Natural killer cell (primary cell): ENCODE measurements at regions not wholly inside any gene's neighbourhood (a gene's known extent, or its start where the extent isn't known, plus 50 kb on each side); places are given as distances from the start of the nearest gene placed in this dataset.

Source experiments
- ATAC-seq, 3 donors: fragments of 150-1000 bp in 2 of 3; fragments of 200-7000 bp in 1 of 3; cut with Tn5 transposase; 1 replicate in 1 of 3; 2 replicates in 2 of 3; pipeline ENCODE4 v1.10.0; 2021; ENCODE audit warnings: mild to moderate bottlenecking in 2 of 3, moderate library complexity in 2 of 3
- DNase-seq, 2 donors: peaks; one replicate each; pipeline versions ENCODE4 v3.0.0 to v3.0.0-alpha.2; 2013 to 2021; ENCODE audit warnings: mixed read lengths in 1 of 2
- H3K27ac ChIP-seq: one replicate; pipeline ENCODE4 v1.5.1; 2013; ENCODE audit warnings: mild to moderate bottlenecking, low read length
- H3K27me3 ChIP-seq: one replicate; pipeline ENCODE4 v1.6.1; 2013; ENCODE audit warnings: low read length; ENCODE audit not compliant: control insufficient read depth, insufficient read depth
- H3K36me3 ChIP-seq: one replicate; pipeline ENCODE4 v1.6.1; 2013; ENCODE audit warnings: low read length; ENCODE audit not compliant: control insufficient read depth, insufficient read depth
- H3K4me1 ChIP-seq: one replicate; pipeline ENCODE4 v1.6.1; 2013; ENCODE audit warnings: low read length; ENCODE audit not compliant: control insufficient read depth, insufficient read depth
- H3K4me3 ChIP-seq: one replicate; pipeline ENCODE4 v1.5.1; 2013; ENCODE audit warnings: low read length
- H3K9me3 ChIP-seq: one replicate; pipeline ENCODE4 v1.6.1; 2013; ENCODE audit warnings: low read length; ENCODE audit not compliant: control insufficient read depth, insufficient read depth
- H3K27ac Mint-ChIP-seq, 2 donors: one replicate each; pipeline ENCODE4 v1.8.0; 2022; ENCODE audit warnings: mild to moderate bottlenecking in 2 of 2, mixed read lengths in 2 of 2, moderate library complexity in 1 of 2
- H3K27me3 Mint-ChIP-seq, 2 donors: one replicate each; pipeline ENCODE4 v1.8.0; 2022; ENCODE audit warnings: low read depth in 2 of 2, mixed read lengths in 2 of 2
- H3K36me3 Mint-ChIP-seq: one replicate; pipeline ENCODE4 v1.8.0; 2022; ENCODE audit warnings: mixed read lengths
- H3K4me1 Mint-ChIP-seq, 2 donors: one replicate each; pipeline ENCODE4 v1.8.0; 2022; ENCODE audit warnings: mixed read lengths in 2 of 2
- H3K4me3 Mint-ChIP-seq: one replicate; pipeline ENCODE4 v1.8.0; 2022; ENCODE audit warnings: mild to moderate bottlenecking, moderate library complexity, mixed read lengths
- H3K9me3 Mint-ChIP-seq, 2 donors: one replicate each; pipeline ENCODE4 v1.8.0; 2022; ENCODE audit warnings: mixed read lengths in 2 of 2
- WGBS: methylation state at CpG from one replicate; pipeline ENCODE4 v1.1.7; 2013; ENCODE audit warnings: missing lambda C conversion rate; ENCODE audit not compliant: insufficient coverage; 5-methylcytosine and 5-hydroxymethylcytosine counted together
- intact Hi-C: fragments of 100-400 bp; cut with micrococcal nuclease; formaldehyde crosslinking; loops from one replicate; pipeline ENCODE4 v1.14.2; 2022
- TF ChIP-seq, protein P1 (sequence below): fragments of 200-600 bp; IDR thresholded peaks from one replicate; pipeline ENCODE4 v1.8.0; 2022; ENCODE audit warnings: antibody characterized with exemption

DNA sequence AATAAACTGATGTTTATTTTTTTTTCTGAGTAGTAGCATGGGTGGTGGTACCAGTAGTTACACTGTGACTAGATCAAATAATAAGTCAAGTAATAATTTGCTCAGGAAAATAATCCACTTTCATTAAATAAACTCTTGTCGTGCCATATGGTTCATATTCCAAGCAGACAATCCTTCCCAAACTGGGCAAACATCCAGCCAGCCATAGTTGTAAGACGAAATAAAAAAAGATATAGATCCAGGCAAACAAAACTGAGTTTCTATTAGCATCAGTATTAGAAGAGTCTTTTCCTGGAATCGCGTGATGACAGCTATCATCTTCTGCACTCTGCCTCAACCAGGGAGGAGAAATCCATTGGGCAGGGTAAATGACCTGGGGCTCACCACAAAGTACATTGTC, 508.4 kb upstream of the GOT2 start:
- intact Hi-C loops: no loop called here
- WGBS: 93% methylated on average over 4 of the region's 4 CpGs
- H3K4me3 Mint-ChIP-seq: no peak overlapping the region
- H3K27me3 Mint-ChIP-seq: peaks cover 0 to 4% of the 10 kb centered on the region in 2 donors
- Histone ChIP-seq H3K4me3 (no peak overlapping the region), H3K36me3 (no peaks in the 10 kb centered on the region), H3K4me1 (no peaks in the 10 kb centered on the region), H3K9me3 (no peaks in the 10 kb centered on the region), H3K27me3 (no peaks in the 10 kb centered on the region), H3K27ac (no peak overlapping the region)
- H3K4me1 Mint-ChIP-seq: no peaks in the 10 kb centered on the region
- peaks cover 5% of the 10 kb centered on the region in 2 donors for H3K9me3 Mint-ChIP-seq
- TF ChIP-seq, protein P1, sequence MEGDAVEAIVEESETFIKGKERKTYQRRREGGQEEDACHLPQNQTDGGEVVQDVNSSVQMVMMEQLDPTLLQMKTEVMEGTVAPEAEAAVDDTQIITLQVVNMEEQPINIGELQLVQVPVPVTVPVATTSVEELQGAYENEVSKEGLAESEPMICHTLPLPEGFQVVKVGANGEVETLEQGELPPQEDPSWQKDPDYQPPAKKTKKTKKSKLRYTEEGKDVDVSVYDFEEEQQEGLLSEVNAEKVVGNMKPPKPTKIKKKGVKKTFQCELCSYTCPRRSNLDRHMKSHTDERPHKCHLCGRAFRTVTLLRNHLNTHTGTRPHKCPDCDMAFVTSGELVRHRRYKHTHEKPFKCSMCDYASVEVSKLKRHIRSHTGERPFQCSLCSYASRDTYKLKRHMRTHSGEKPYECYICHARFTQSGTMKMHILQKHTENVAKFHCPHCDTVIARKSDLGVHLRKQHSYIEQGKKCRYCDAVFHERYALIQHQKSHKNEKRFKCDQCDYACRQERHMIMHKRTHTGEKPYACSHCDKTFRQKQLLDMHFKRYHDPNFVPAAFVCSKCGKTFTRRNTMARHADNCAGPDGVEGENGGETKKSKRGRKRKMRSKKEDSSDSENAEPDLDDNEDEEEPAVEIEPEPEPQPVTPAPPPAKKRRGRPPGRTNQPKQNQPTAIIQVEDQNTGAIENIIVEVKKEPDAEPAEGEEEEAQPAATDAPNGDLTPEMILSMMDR: no peak
- DNase-seq (no peak), ATAC-seq (no peak)
- no peak overlapping the region for H3K27ac Mint-ChIP-seq
- H3K36me3 Mint-ChIP-seq: no peaks in the 10 kb centered on the region

DNA sequence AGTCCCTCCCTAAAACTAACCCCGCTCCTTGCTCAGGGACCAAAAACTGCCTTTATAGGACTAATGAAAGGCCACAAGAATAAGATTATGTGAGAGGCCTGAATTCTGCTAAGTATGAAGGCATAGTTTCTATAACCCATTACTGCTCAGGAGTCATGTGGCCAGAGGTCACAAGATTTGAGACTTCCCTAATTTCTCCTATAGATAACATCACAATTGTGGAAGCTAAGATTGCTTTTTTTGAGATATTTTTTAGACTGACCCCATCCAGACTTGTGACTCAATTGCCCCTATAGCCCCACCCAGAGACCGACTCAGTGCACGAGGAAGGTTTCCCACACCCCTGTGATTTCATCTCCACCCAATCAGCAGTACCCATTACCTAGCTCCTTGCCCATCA, 504.1 kb upstream of the GOT2 start:
- Histone ChIP-seq H3K4me1 (no peaks in the 10 kb centered on the region), H3K4me3 (no peak overlapping the region), H3K36me3 (no peaks in the 10 kb centered on the region), H3K27me3 (no peaks in the 10 kb centered on the region), H3K9me3 (no peaks in the 10 kb centered on the region), H3K27ac (no peak overlapping the region)
- Mint-ChIP-seq H3K4me3 (no peak overlapping the region), H3K9me3 (peaks cover 5% of the 10 kb centered on the region in 2 donors), H3K27me3 (peaks cover 0 to 4% of the 10 kb centered on the region in 2 donors), H3K4me1 (no peaks in the 10 kb centered on the region), H3K36me3 (no peaks in the 10 kb centered on the region), H3K27ac (no peak overlapping the region)
- TF ChIP-seq, protein P1: no peak
- no peak for ATAC-seq
- no peak for DNase-seq
- intact Hi-C loops: no loop called here
- 95% methylated on average over 2 of the region's 3 CpGs for WGBS

DNA sequence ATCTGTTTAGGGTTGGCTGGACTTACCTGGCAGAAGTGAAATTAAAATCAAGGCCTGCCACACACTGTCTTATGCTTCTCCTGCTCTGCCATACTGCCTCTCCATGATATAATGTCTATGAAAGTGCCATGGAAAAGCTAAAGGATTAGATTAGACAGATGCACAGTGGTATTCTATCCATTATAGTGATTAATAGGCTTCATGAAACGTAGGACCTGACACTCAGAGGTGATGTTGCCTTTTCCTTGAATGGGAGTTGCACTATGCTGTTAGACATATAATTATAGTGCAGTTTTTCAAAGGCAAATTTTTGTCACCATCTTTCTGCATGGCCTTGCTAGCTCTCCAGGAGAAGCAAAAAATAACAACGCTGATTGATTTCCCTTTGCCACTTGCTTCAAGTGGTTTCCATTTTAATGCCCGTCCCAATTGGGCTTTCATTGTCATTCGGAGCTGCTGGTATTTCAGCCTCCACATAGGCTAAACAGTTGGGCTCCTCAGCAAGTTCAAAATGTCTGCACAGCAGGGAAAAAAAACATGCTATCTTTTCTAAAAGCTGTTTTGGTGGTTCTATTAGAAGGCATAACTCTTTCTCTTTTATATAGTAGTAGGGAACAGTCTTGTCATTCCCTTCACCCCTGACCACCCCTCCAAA, 502.8 kb upstream of the GOT2 start:
- 89% methylated on average over 4 of the region's 4 CpGs for WGBS
- DNase-seq: no peak
- no peaks in the 10 kb centered on the region for H3K9me3 ChIP-seq
- no peaks in the 10 kb centered on the region for H3K4me1 ChIP-seq
- H3K4me3 Mint-ChIP-seq: no peak overlapping the region
- H3K27ac Mint-ChIP-seq: no peak overlapping the region
- no peaks in the 10 kb centered on the region for H3K4me1 Mint-ChIP-seq
- TF ChIP-seq, protein P1: no peak
- intact Hi-C loops: no loop called here
- H3K27ac ChIP-seq: no peak overlapping the region
- H3K36me3 Mint-ChIP-seq: no peaks in the 10 kb centered on the region
- no peak overlapping the region for H3K4me3 ChIP-seq
- no peaks in the 10 kb centered on the region for H3K27me3 ChIP-seq
- no peak for ATAC-seq
- H3K9me3 Mint-ChIP-seq: peaks cover 5% of the 10 kb centered on the region in 2 donors
- peaks cover 0 to 4% of the 10 kb centered on the region in 2 donors for H3K27me3 Mint-ChIP-seq
- no peaks in the 10 kb centered on the region for H3K36me3 ChIP-seq

DNA sequence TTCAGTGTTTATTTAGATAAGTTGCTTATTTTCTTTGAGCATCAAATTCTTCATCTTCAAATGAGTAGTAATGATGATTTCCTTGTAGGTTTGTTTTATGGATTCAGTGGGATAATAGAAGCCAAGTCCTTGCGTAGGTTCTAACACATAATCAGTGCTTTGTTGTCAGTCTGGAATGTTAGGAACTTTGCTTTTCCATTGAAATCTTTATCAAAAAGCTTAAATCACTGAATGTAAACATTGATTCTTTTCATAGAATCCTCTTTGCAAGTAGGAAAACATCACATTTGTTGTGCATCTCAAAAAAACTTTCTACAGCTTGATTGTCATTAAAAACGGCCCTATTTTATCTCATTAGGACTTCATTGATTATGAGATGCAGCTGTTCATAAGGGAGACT, 490.3 kb upstream of the GOT2 start:
- intact Hi-C loops: no loop called here
- TF ChIP-seq, protein P1: no peak

More for the DNA sequence above, 490.3 kb upstream of the GOT2 start:
- DNase-seq: no peak
- Histone ChIP-seq H3K4me1 (no peaks in the 10 kb centered on the region), H3K9me3 (no peaks in the 10 kb centered on the region), H3K36me3 (no peaks in the 10 kb centered on the region), H3K4me3 (no peak overlapping the region), H3K27ac (no peak overlapping the region), H3K27me3 (no peaks in the 10 kb centered on the region)
- ATAC-seq: no peak
- Mint-ChIP-seq H3K36me3 (no peaks in the 10 kb centered on the region), H3K27ac (no peak overlapping the region), H3K27me3 (peaks cover 0 to 4% of the 10 kb centered on the region in 2 donors), H3K4me1 (no peaks in the 10 kb centered on the region), H3K4me3 (no peak overlapping the region), H3K9me3 (peaks cover 0 to 2% of the 10 kb centered on the region in 2 donors)
- 93% methylated on average over 2 of the region's 2 CpGs for WGBS
